OCI-LY1 (cell line): ENCODE measurements at regions not wholly inside any gene's neighbourhood (a gene's known extent, or its start where the extent isn't known, plus 50 kb on each side); places are given as distances from the start of the nearest gene placed in this dataset.
"Not testable (repeated sequence)": the region's sequence is repeated elsewhere in the genome, so short reads cannot be mapped to it uniquely, and the experiment has no call there.

ENCODE experiments used
- H2AFZ ChIP-seq: fragments of 200-600 bp; sonication (generic), shearing (Covaris generic); 2 replicates; pipeline ENCODE4 v1.6.0; 2014; ENCODE audit warnings: antibody characterized with exemption, mild to moderate bottlenecking, low read length
- H3F3A ChIP-seq: fragments of 200-600 bp; sonication (generic), shearing (Covaris generic); 2 replicates; pipeline ENCODE4 v1.6.0; 2014; ENCODE audit warnings: mild to moderate bottlenecking, antibody characterized with exemption, low read length, moderate library complexity; ENCODE audit not compliant: insufficient read depth
- H3K27ac ChIP-seq: fragments of 200-600 bp; sonication (generic); 2 replicates; pipeline ENCODE4 v1.5.1; 2014; ENCODE audit warnings: low read length, mixed run types, mild to moderate bottlenecking, low read depth; ENCODE audit not compliant: poor library complexity, severe bottlenecking
- H3K27me3 ChIP-seq: fragments of 200-600 bp; sonication (generic); 2 replicates; pipeline ENCODE4 v1.6.0; 2014; ENCODE audit warnings: antibody characterized with exemption, mild to moderate bottlenecking, low read length, moderate library complexity; ENCODE audit not compliant: insufficient read depth
- H3K36me3 ChIP-seq: fragments of 200-600 bp; sonication (generic); 2 replicates; pipeline ENCODE4 v1.6.1; 2014; ENCODE audit warnings: mild to moderate bottlenecking, antibody characterized with exemption, low read length, moderate library complexity, mixed read lengths; ENCODE audit not compliant: insufficient read depth
- H3K4me1 ChIP-seq: fragments of 200-600 bp; sonication (generic); 2 replicates; pipeline ENCODE4 v1.5.1; 2014; ENCODE audit warnings: mild to moderate bottlenecking, low read length, moderate library complexity; ENCODE audit not compliant: insufficient read depth, severe bottlenecking
- H3K4me2 ChIP-seq: fragments of 200-600 bp; sonication (generic), shearing (Covaris generic); 2 replicates; pipeline ENCODE4 v1.6.1; 2014; ENCODE audit warnings: low read length
- H3K4me3 ChIP-seq: fragments of 200-600 bp; sonication (generic); 2 replicates; pipeline ENCODE4 v1.5.1; 2014; ENCODE audit warnings: low read length, low read depth, mild to moderate bottlenecking, mixed read lengths; ENCODE audit not compliant: poor library complexity, severe bottlenecking
- H3K79me2 ChIP-seq: fragments of 200-600 bp; shearing (Covaris generic); 2 replicates; pipeline ENCODE4 v1.6.1; 2016; ENCODE audit warnings: mixed run types, low read length, mixed read lengths; ENCODE audit not compliant: insufficient read depth
- H3K9ac ChIP-seq: fragments of 200-600 bp; sonication (generic), shearing (Covaris generic); 2 replicates; pipeline ENCODE4 v1.6.1; 2014; ENCODE audit warnings: mild to moderate bottlenecking, low read length, mixed read lengths
- H3K9me2 ChIP-seq: fragments of 200-600 bp; sonication (generic), shearing (Covaris generic); 2 replicates; pipeline ENCODE4 v1.6.1; 2014; ENCODE audit warnings: low read depth, mild to moderate bottlenecking, low read length, mixed read lengths
- H3K9me3 ChIP-seq: fragments of 200-600 bp; shearing (Covaris generic); 2 replicates; pipeline ENCODE4 v1.6.1; 2014; ENCODE audit warnings: low read length, mixed read lengths
- H4K20me1 ChIP-seq: fragments of 200-600 bp; sonication (generic), shearing (Covaris generic); 2 replicates; pipeline ENCODE4 v1.6.0; 2016; ENCODE audit warnings: mild to moderate bottlenecking, low read length; ENCODE audit not compliant: insufficient read depth
- CTCF ChIP-seq: fragments of 200-600 bp; sonication (generic), shearing (Covaris generic); IDR thresholded peaks from 2 replicates; pipeline ENCODE4 v1.5.1; 2017; ENCODE audit warnings: mild to moderate bottlenecking, antibody characterized with exemption, low read length, moderate library complexity, mixed read lengths
- EZH2 ChIP-seq: fragments of 200-600 bp; sonication (generic), shearing (Covaris generic); IDR thresholded peaks from 2 replicates; pipeline ENCODE4 v1.8.0; 2017; ENCODE audit warnings: borderline replicate concordance, mixed run types, mild to moderate bottlenecking, antibody characterized with exemption, low read length, moderate library complexity, mixed read lengths

GRCh38 chr2:42973726-42974125 lies 181.3 kb upstream of the HAAO start:
- Histone ChIP-seq H3K27me3 (no peaks in the 10 kb centered on the region), H3K9ac (no peak overlapping the region), H2AFZ (no peak overlapping the region), H3K9me2 (no peaks in the 10 kb centered on the region), H3K4me1 (peaks cover 4% of the 10 kb centered on the region), H3K4me2 (no peak overlapping the region), H4K20me1 (no peaks in the 10 kb centered on the region), H3F3A (no peaks in the 10 kb centered on the region), H3K27ac (no peak overlapping the region), H3K4me3 (no peak overlapping the region), H3K36me3 (no peaks in the 10 kb centered on the region; the same call in 1 of the 2 replicates), H3K9me3 (no peaks in the 10 kb centered on the region), H3K79me2 (no peaks in the 10 kb centered on the region)
- TF ChIP-seq EZH2: no peak
- TF ChIP-seq CTCF: no peak

- H3K27me3 ChIP-seq, H3K36me3 ChIP-seq, H3F3A ChIP-seq, H4K20me1 ChIP-seq, H3K9me3 ChIP-seq, H3K4me2 ChIP-seq, H3K4me3 ChIP-seq, H3K79me2 ChIP-seq, H3K27ac ChIP-seq, H2AFZ ChIP-seq, H3K9ac ChIP-seq, H3K9me2 ChIP-seq, H3K4me1 ChIP-seq: not testable (repeated sequence)
Measured at GRCh38 chr2:42972933-42973516, 180.6 kb upstream of the HAAO start.

- Histone ChIP-seq H3K27ac (no peak overlapping the region), H3F3A (no peaks in the 10 kb centered on the region), H3K36me3 (no peaks in the 10 kb centered on the region; the same call in 1 of the 2 replicates), H3K9ac (no peak overlapping the region), H3K79me2 (no peaks in the 10 kb centered on the region), H3K9me3 (no peaks in the 10 kb centered on the region), H4K20me1 (no peaks in the 10 kb centered on the region), H2AFZ (no peak overlapping the region), H3K9me2 (no peaks in the 10 kb centered on the region), H3K4me3 (no peak overlapping the region), H3K27me3 (no peaks in the 10 kb centered on the region), H3K4me1 (peaks cover 4% of the 10 kb centered on the region), H3K4me2 (no peak overlapping the region)
- TF ChIP-seq EZH2 (no peak), CTCF (no peak)
Measured at GRCh38 chr2:42971947-42972736, 179.8 kb upstream of the HAAO start.

GRCh38 chr2:42971381-42971780 lies 179.0 kb upstream of the HAAO start:
- no peak overlapping the region for H2AFZ ChIP-seq
- H3K4me3 ChIP-seq: no peak overlapping the region
- peaks cover 4% of the 10 kb centered on the region for H3K4me1 ChIP-seq
- H3K9me3 ChIP-seq: no peaks in the 10 kb centered on the region
- H3K4me2 ChIP-seq: no peak overlapping the region
- H3K36me3 ChIP-seq: no peaks in the 10 kb centered on the region; the same call in 1 of the 2 replicates
- no peaks in the 10 kb centered on the region for H4K20me1 ChIP-seq
- H3K9me2 ChIP-seq: no peaks in the 10 kb centered on the region
- H3F3A ChIP-seq: no peaks in the 10 kb centered on the region
- TF ChIP-seq CTCF (no peak), EZH2 (no peak)
- H3K9ac ChIP-seq: no peak overlapping the region
- H3K27ac ChIP-seq: no peak overlapping the region
- H3K79me2 ChIP-seq: no peaks in the 10 kb centered on the region
- no peaks in the 10 kb centered on the region for H3K27me3 ChIP-seq
